SW 1271 (cell line): ENCODE measurements at regions not wholly inside any gene's neighbourhood (a gene's known extent, or its start where the extent isn't known, plus 50 kb on each side); places are given as distances from the start of the nearest gene placed in this dataset.

Source experiments
- DNase-seq, 2 experiments: peaks; one replicate each; lab custom pipeline; 2025; lab: John Stamatoyannopoulos, UW

GRCh38 chr2:78455586-78455985 is 569.9 kb upstream of the REG3G start:
- no peak for DNase-seq

GRCh38 chr2:78457269-78457668 is 568.2 kb upstream of the REG3G start:
- no peak for DNase-seq

GRCh38 chr2:78465707-78466106 is 559.8 kb upstream of the REG3G start:
- no peak for DNase-seq

- no peak for DNase-seq
Observed at GRCh38 chr2:78476619-78477229, 548.8 kb upstream of the REG3G start.

- no peak for DNase-seq
Observed at GRCh38 chr2:78486565-78486964, 538.9 kb upstream of the REG3G start.

- DNase-seq, result no peak
Observed at GRCh38 chr2:78498125-78498524, 527.4 kb upstream of the REG3G start.

GRCh38 chr2:78506301-78506700 is 519.2 kb upstream of the REG3G start:
- DNase-seq, result no peak

- no peak for DNase-seq
Observed at GRCh38 chr2:78521938-78522337, 503.6 kb upstream of the REG3G start.

GRCh38 chr2:78532762-78533379 is 492.6 kb upstream of the REG3G start:
- DNase-seq, result no peak

GRCh38 chr2:78535395-78535794 is 490.1 kb upstream of the REG3G start:
- no peak for DNase-seq

GRCh38 chr2:78538322-78538721 is 487.2 kb upstream of the REG3G start:
- DNase-seq, result no peak

GRCh38 chr2:78540255-78540654 is 485.2 kb upstream of the REG3G start:
- DNase-seq, result no peak

- no peak for DNase-seq
Observed at GRCh38 chr2:78541088-78541450, 484.4 kb upstream of the REG3G start.

- no peak for DNase-seq
Observed at GRCh38 chr2:78541451-78542267, 483.8 kb upstream of the REG3G start.

- no peak for DNase-seq
Observed at GRCh38 chr2:78546843-78547242, 478.7 kb upstream of the REG3G start.

- no peak for DNase-seq
Observed at GRCh38 chr2:78549766-78550165, 475.7 kb upstream of the REG3G start.

GRCh38 chr2:78553866-78554647 is 471.4 kb upstream of the REG3G start:
- DNase-seq, result no peak

- DNase-seq, result no peak
Observed at GRCh38 chr2:78561876-78562275, 463.6 kb upstream of the REG3G start.

- DNase-seq, result no peak
Observed at GRCh38 chr2:78564666-78565065, 460.8 kb upstream of the REG3G start.

- no peak for DNase-seq
Observed at GRCh38 chr2:78568782-78569373, 456.6 kb upstream of the REG3G start.

GRCh38 chr2:78576409-78576808 is 449.1 kb upstream of the REG3G start:
- no peak for DNase-seq

GRCh38 chr2:78585871-78586270 is 439.6 kb upstream of the REG3G start:
- no peak for DNase-seq
